ENCODE measurements at regions not wholly inside any gene's neighbourhood (a gene's known extent, or its start where the extent isn't known, plus 50 kb on each side); places are given as distances from the start of the nearest gene placed in this dataset.

- CTCF ChIA-PET = interaction anchor here (0.6 to 3.3 kb wide), 2 partner anchors 107 to 139 kb away, joined by 3 to 11 read pairs; no protein-coding TSS in a partner anchor
- no peak overlapping the region for H3K4me3 ChIP-seq (ENCODE audit: low read depth, low read length)
- POLR2A ChIA-PET = no interaction called here
- no peak for DNase-seq (ENCODE audit: low read depth, low spot score)
- no peak for TF ChIP-seq CTCF (IDR thresholded peaks at IDR 0.05; ENCODE audit: insufficient read depth, low read length, missing control alignments)
Measured at GRCh38 chr20:19922716-19923115, 94.4 kb upstream of the NAA20 start.

- no peak for DNase-seq (ENCODE audit: low read depth, low spot score)
- no peak overlapping the region for H3K4me3 ChIP-seq (ENCODE audit: low read depth, low read length)
- ChIA-PET CTCF (interaction anchor here (3.3 kb wide), 1 partner anchor 140 kb away, joined by 11 read pairs; no protein-coding TSS in a partner anchor), POLR2A (no interaction called here)
- no peak for TF ChIP-seq CTCF (IDR thresholded peaks at IDR 0.05; ENCODE audit: insufficient read depth, low read length, missing control alignments)
Measured at GRCh38 chr20:19923762-19924161, 93.4 kb upstream of the NAA20 start.

- CTCF ChIA-PET = interaction anchor here (3.3 kb wide), 1 partner anchor 140 kb away, joined by 11 read pairs; no protein-coding TSS in a partner anchor
- no peak for TF ChIP-seq CTCF (IDR thresholded peaks at IDR 0.05; ENCODE audit: insufficient read depth, low read length, missing control alignments)
Measured at GRCh38 chr20:19924255-19924654, 92.9 kb upstream of the NAA20 start.

GRCh38 chr20:19926591-19926990 lies 90.6 kb upstream of the NAA20 start:
- no peak overlapping the region for H3K4me3 ChIP-seq (ENCODE audit: low read depth, low read length)
- no peak for DNase-seq (ENCODE audit: low read depth, low spot score)
- no peak for TF ChIP-seq CTCF (IDR thresholded peaks at IDR 0.05; ENCODE audit: insufficient read depth, low read length, missing control alignments)
- ChIA-PET CTCF (no interaction called here), POLR2A (no interaction called here)

More at GRCh38 chr20:19924255-19924654, 92.9 kb upstream of the NAA20 start:
- POLR2A ChIA-PET = no interaction called here
- H3K4me3 ChIP-seq (ENCODE audit: low read depth, low read length) = no peak overlapping the region
- DNase-seq (ENCODE audit: low read depth, low spot score) = no peak

GRCh38 chr20:19928328-19929011 lies 88.7 kb upstream of the NAA20 start:
- no peak for TF ChIP-seq CTCF (IDR thresholded peaks at IDR 0.05; ENCODE audit: insufficient read depth, low read length, missing control alignments)
- no peak overlapping the region for H3K4me3 ChIP-seq (ENCODE audit: low read depth, low read length)
- DNase-seq (ENCODE audit: low read depth, low spot score) = no peak
- ChIA-PET CTCF (no interaction called here), POLR2A (no interaction called here)

- ChIA-PET POLR2A (no interaction called here), CTCF (no interaction called here)
- no peak for DNase-seq (ENCODE audit: low read depth, low spot score)
- no peak overlapping the region for H3K4me3 ChIP-seq (ENCODE audit: low read depth, low read length)
- TF ChIP-seq CTCF (IDR thresholded peaks at IDR 0.05; ENCODE audit: insufficient read depth, low read length, missing control alignments) = no peak
Measured at GRCh38 chr20:19929012-19929360, 88.2 kb upstream of the NAA20 start.
